H1 (cell line): ENCODE measurements at regions not wholly inside any gene's neighbourhood (a gene's known extent, or its start where the extent isn't known, plus 50 kb on each side); places are given as distances from the start of the nearest gene placed in this dataset.

Experiments used
- CTCF ChIA-PET: fragments of 300-600 bp; sonication (Branson Sonifier 250); formaldehyde crosslinking; loops from one replicate; lab custom pipeline; 2021; ENCODE audit not compliant: partially characterized antibody; lab: Charles Lee
- POLR2A ChIA-PET: fragments of 300-600 bp; sonication (Branson Sonifier 250); formaldehyde crosslinking; loops from one replicate; lab custom pipeline; 2021; ENCODE audit warnings: inconsistent platforms; ENCODE audit not compliant: partially characterized antibody; lab: Charles Lee
- DNase-seq, 2 experiments: peaks; one replicate each; pipeline versions ENCODE4 v3.0.0 to v3.0.0-alpha.2; 2010 to 2022; ENCODE audit warnings: low spot score in 2 of 2, low read depth in 1 of 2, mixed read lengths in 1 of 2
- FAIRE-seq: peaks from 2 replicates; lab custom pipeline; 2011; peaks lifted over from hg19 to GRCh38; lab: Jason Lieb, UNC
- H2AFZ ChIP-seq: 2 replicates; pipeline ENCODE4 v1.8.1; 2012; ENCODE audit warnings: low read length, inconsistent platforms
- H2AK5ac ChIP-seq: 2 replicates; pipeline ENCODE4 v1.6.1; 2013; ENCODE audit warnings: low read depth, low read length
- H2BK120ac ChIP-seq: replicated peaks from 2 replicates; pipeline ENCODE3; 2013; ENCODE audit warnings: low read depth, low read length, inconsistent platforms
- H2BK12ac ChIP-seq: 2 replicates; pipeline ENCODE4 v1.6.1; 2013; ENCODE audit warnings: low read depth, low read length
- H2BK15ac ChIP-seq: 2 replicates; pipeline ENCODE4 v1.6.1; 2013; ENCODE audit warnings: low read length
- H2BK20ac ChIP-seq: 2 replicates; pipeline ENCODE4 v1.6.1; 2013; ENCODE audit warnings: low read length
- H2BK5ac ChIP-seq: 2 replicates; pipeline ENCODE4 v1.6.1; 2013; ENCODE audit warnings: low read depth, low read length
- H3K14ac ChIP-seq: 2 replicates; pipeline ENCODE4 v1.6.1; 2013; ENCODE audit warnings: inconsistent platforms; ENCODE audit not compliant: insufficient read length
- H3K18ac ChIP-seq: 2 replicates; pipeline ENCODE4 v1.6.1; 2013; ENCODE audit warnings: low read length; ENCODE audit errors: extremely low read depth
- H3K23ac ChIP-seq: 2 replicates; pipeline ENCODE4 v1.6.1; 2013; ENCODE audit warnings: inconsistent platforms; ENCODE audit not compliant: insufficient read length
- H3K23me2 ChIP-seq: 2 replicates; pipeline ENCODE4 v1.6.1; 2013; ENCODE audit warnings: low read depth, low read length
- H3K27ac ChIP-seq: 2 replicates; pipeline ENCODE4 v1.6.1; 2011; ENCODE audit warnings: low read depth, low read length, inconsistent platforms
- H3K27me3 ChIP-seq, 4 experiments: replicated peaks in 1 of 4; 1 replicate in 1 of 4; 2 replicates in 3 of 4; pipeline versions ENCODE4 v1.6.1 to v1.8.1; 2011 to 2013; ENCODE audit warnings: low read length in 3 of 4, mild to moderate bottlenecking in 3 of 4, inconsistent platforms in 2 of 4, mixed read lengths in 2 of 4, moderate library complexity in 1 of 4; ENCODE audit not compliant: control insufficient read depth in 3 of 4, insufficient read depth in 3 of 4; ENCODE audit errors: extremely low read depth in 1 of 4
- H3K36me3 ChIP-seq, 4 experiments: 2 replicates each; pipeline versions ENCODE4 v1.6.1 to v1.8.1; 2011 to 2013; ENCODE audit warnings: mild to moderate bottlenecking in 4 of 4, low read length in 3 of 4, moderate library complexity in 2 of 4, control low read depth in 1 of 4, inconsistent platforms in 1 of 4; ENCODE audit not compliant: insufficient read depth in 4 of 4, control insufficient read depth in 2 of 4
- H3K4ac ChIP-seq: replicated peaks from 2 replicates; pipeline ENCODE3; 2013; ENCODE audit warnings: low read length, low read depth, mixed read lengths, inconsistent platforms; ENCODE audit not compliant: insufficient read length
- H3K4me1 ChIP-seq, 4 experiments: replicated peaks in 1 of 4; 1 replicate in 1 of 4; 2 replicates in 3 of 4; pipeline versions ENCODE4 v1.6.1 to v1.8.1; 2011 to 2013; ENCODE audit warnings: low read length in 3 of 4, inconsistent platforms in 2 of 4, mixed read lengths in 1 of 4; ENCODE audit not compliant: insufficient read depth in 4 of 4, control insufficient read depth in 3 of 4
- H3K4me2 ChIP-seq, 2 experiments: 2 replicates each; pipeline versions ENCODE4 v1.6.1 to v1.8.1; 2011 to 2013; ENCODE audit warnings: low read depth in 2 of 2, low read length in 2 of 2, control low read depth in 1 of 2, inconsistent platforms in 1 of 2, mild to moderate bottlenecking in 1 of 2; ENCODE audit not compliant: insufficient read depth in 1 of 2
- H3K4me3 ChIP-seq, 4 experiments: fragments of 200-600, 300-600 bp in 1 of 4; sonication (generic), shearing (Covaris generic), sonication (Bioruptor Twin) in 1 of 4; 2 replicates each; pipeline versions ENCODE4 v1.5.1 to v1.8.1; 2011 to 2016; ENCODE audit warnings: low read length in 4 of 4, low read depth in 3 of 4, control low read depth in 2 of 4, inconsistent platforms in 2 of 4, mild to moderate bottlenecking in 2 of 4, mixed read lengths in 1 of 4, moderate library complexity in 1 of 4; ENCODE audit not compliant: insufficient read depth in 2 of 4; ENCODE audit errors: extremely low read depth in 1 of 4
- H3K56ac ChIP-seq: replicated peaks from 2 replicates; pipeline ENCODE3; 2013; ENCODE audit warnings: low read depth, mild to moderate bottlenecking, mixed read lengths, low read length, inconsistent platforms; ENCODE audit not compliant: insufficient read length
- H3K79me1 ChIP-seq: 2 replicates; pipeline ENCODE4 v1.6.1; 2013; ENCODE audit warnings: low read depth, low read length, control low read depth
- H3K79me2 ChIP-seq, 2 experiments: 2 replicates each; pipeline versions ENCODE4 v1.6.1 to v1.8.1; 2012 to 2013; ENCODE audit warnings: low read length in 2 of 2, mild to moderate bottlenecking in 2 of 2, inconsistent platforms in 1 of 2; ENCODE audit not compliant: insufficient read depth in 2 of 2, control insufficient read depth in 1 of 2
- H3K9ac ChIP-seq, 4 experiments: replicated peaks in 1 of 4; 1 replicate in 1 of 4; 2 replicates in 3 of 4; pipeline versions ENCODE4 v1.6.1 to v1.8.1; 2011 to 2013; ENCODE audit warnings: low read depth in 3 of 4, low read length in 3 of 4, control low read depth in 2 of 4, mild to moderate bottlenecking in 2 of 4, moderate library complexity in 2 of 4, inconsistent platforms in 1 of 4; ENCODE audit errors: extremely low read depth in 1 of 4
- H3K9me3 ChIP-seq, 2 experiments: 2 replicates each; pipeline versions ENCODE4 v1.6.1 to v1.8.1; 2012 to 2013; ENCODE audit warnings: mild to moderate bottlenecking in 2 of 2, moderate library complexity in 2 of 2, control low read depth in 1 of 2, inconsistent platforms in 1 of 2, low read depth in 1 of 2, low read length in 1 of 2, mixed read lengths in 1 of 2; ENCODE audit not compliant: insufficient read depth in 2 of 2
- H4K20me1 ChIP-seq, 2 experiments: replicated peaks in 1 of 2; 2 replicates each; pipeline versions ENCODE3 to v1.8.1; 2011 to 2013; ENCODE audit warnings: inconsistent platforms in 2 of 2, low read length in 2 of 2, mild to moderate bottlenecking in 1 of 2; ENCODE audit not compliant: insufficient read depth in 2 of 2, control insufficient read depth in 1 of 2
- H4K5ac ChIP-seq: 2 replicates; pipeline ENCODE4 v1.6.1; 2013; ENCODE audit warnings: low read length, low read depth, mixed read lengths, inconsistent platforms; ENCODE audit not compliant: insufficient read length
- H4K8ac ChIP-seq: 2 replicates; pipeline ENCODE4 v1.8.0; 2013; ENCODE audit warnings: mild to moderate bottlenecking, moderate library complexity, low read length, inconsistent platforms; ENCODE audit not compliant: insufficient read depth; ENCODE audit errors: extremely low read depth
- H4K91ac ChIP-seq: replicated peaks from 2 replicates; pipeline ENCODE3; 2013; ENCODE audit warnings: low read length, mixed read lengths, inconsistent platforms; ENCODE audit not compliant: insufficient read length
- BACH1 ChIP-seq: IDR thresholded peaks from 2 replicates; pipeline ENCODE4 v1.6.1; 2012; ENCODE audit warnings: low read length, improper control_type of control experiment
- POU5F1 ChIP-seq: IDR thresholded peaks from 2 replicates; pipeline ENCODE4 v1.6.1; 2011; ENCODE audit warnings: low read depth, mild to moderate bottlenecking, low read length, moderate library complexity
- SIRT6 ChIP-seq: IDR thresholded peaks from one replicate; pipeline ENCODE4 v1.7.1; 2012; ENCODE audit warnings: low read length, inconsistent platforms
- SIX5 ChIP-seq: IDR thresholded peaks from 2 replicates; pipeline ENCODE4 v1.6.1; 2011; ENCODE audit warnings: mild to moderate bottlenecking, low read depth, low read length
- WGBS, 2 experiments: shearing (Covaris generic) in 1 of 2; methylation state at CpG; one replicate each; pipeline versions ENCODE4 v1.1.6 to v1.1.7; 2013 to 2015; ENCODE audit warnings: low lambda C conversion rate in 2 of 2, mixed read lengths in 2 of 2, inconsistent platforms in 1 of 2, low coverage in 1 of 2, missing lambda C conversion rate in 1 of 2; ENCODE audit not compliant: insufficient replicate concordance in 2 of 2, insufficient coverage in 1 of 2, insufficient read length in 1 of 2; ENCODE audit errors: extremely low coverage in 1 of 2, missing lambda C conversion rate in 1 of 2; 5-methylcytosine and 5-hydroxymethylcytosine counted together

DNA sequence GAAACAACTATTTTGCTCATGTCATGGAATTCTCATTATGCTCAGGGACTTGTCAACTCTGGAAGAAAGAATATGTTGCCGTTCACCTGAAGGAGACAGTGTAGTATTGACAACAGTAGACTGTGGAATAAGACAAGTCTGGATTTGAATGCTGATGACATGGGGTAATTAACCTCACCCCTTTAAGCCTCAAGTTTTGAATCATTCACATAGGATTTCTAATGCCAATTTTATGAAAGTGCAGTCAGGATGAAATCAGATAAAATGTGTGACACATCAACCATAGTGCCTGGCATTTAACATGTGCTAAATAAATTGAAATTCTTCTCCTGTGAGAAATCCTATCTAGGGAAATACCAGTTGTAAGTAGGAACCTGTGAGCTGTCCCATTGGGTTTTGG is 305.8 kb downstream of the KIF20B start:
- Histone ChIP-seq H4K5ac (no peak overlapping the region), H3K4me2 (no peak overlapping the region), H2BK12ac (no peak overlapping the region), H2BK15ac (no peak overlapping the region), H4K8ac (no peak overlapping the region), H3K18ac (no peak overlapping the region), H3K27ac (no peak overlapping the region), H3K14ac (no peak overlapping the region), H4K91ac (no peak overlapping the region), H3K36me3 (no peaks in the 10 kb centered on the region), H3K23ac (no peak overlapping the region), H3K56ac (no peak overlapping the region), H3K23me2 (no peaks in the 10 kb centered on the region; the same call in 1 of the 2 replicates), H3K4me3 (no peak overlapping the region), H3K9me3 (0 out of 4 replicates have a peak, but pooled peaks cover 0 to 3% of the 10 kb centered on the region in 2 experiments), H2AK5ac (no peak overlapping the region), H3K79me1 (no peaks in the 10 kb centered on the region), H2BK20ac (no peak overlapping the region), H3K79me2 (no peaks in the 10 kb centered on the region), H2BK5ac (no peak overlapping the region), H3K4ac (no peak overlapping the region), H2AFZ (no peak overlapping the region), H3K4me1 (no peaks in the 10 kb centered on the region), H2BK120ac (no peak overlapping the region), H4K20me1 (no peaks in the 10 kb centered on the region), H3K9ac (no peak overlapping the region), H3K27me3 (peaks cover 0 to 6% (median 0%) of the 10 kb centered on the region in 4 experiments; a peak in 2 of 7 replicates)
- no peak for TF ChIP-seq SIX5
- no peak for TF ChIP-seq SIRT6
- no peak for TF ChIP-seq POU5F1
- no peak for TF ChIP-seq BACH1
- ChIA-PET CTCF (interaction anchor here (0.7 kb wide), 1 partner anchor 13 kb away, joined by 3 read pairs; no protein-coding TSS in a partner anchor), POLR2A (no interaction called here)
- DNase-seq (no peak), FAIRE-seq (no peak)
- 100% methylated on average over 1 of the region's 1 CpG; no CpG with 5 or more reads in 1 of the 2 experiments for WGBS, 2 experiments
